Panc1 (cell line): ENCODE measurements at regions not wholly inside any gene's neighbourhood (a gene's known extent, or its start where the extent isn't known, plus 50 kb on each side); places are given as distances from the start of the nearest gene placed in this dataset.

Experiments
- ATAC-seq: fragments of 200-7000 bp; cut with Tn5 transposase; 2 replicates; pipeline ENCODE4 v1.9.1; 2020; ENCODE audit warnings: mild to moderate bottlenecking, moderate library complexity
- BruUV-seq: library from RNA; stranded (reverse); fragments of 400-500 nt; replicated peaks from 2 replicates; lab custom pipeline; 2021; lab: Mats Ljungman, UMichigan
- CTCF ChIA-PET: fragments of 300-600 bp; sonication (Branson Sonifier 250); formaldehyde crosslinking; loops from one replicate; lab custom pipeline; 2022; ENCODE audit warnings: antibody characterized with exemption; lab: Charles Lee
- POLR2A ChIA-PET: fragments of 300-600 bp; sonication (Branson Sonifier 250); formaldehyde crosslinking; loops from one replicate; lab custom pipeline; 2022; ENCODE audit warnings: antibody characterized with exemption; lab: Charles Lee
- DNase-seq: peaks from one replicate; pipeline ENCODE4 v3.0.0-alpha.2; 2010; ENCODE audit warnings: low read depth, low spot score
- H3K27ac ChIP-seq: 2 replicates; pipeline ENCODE4 v1.5.1; 2011; ENCODE audit warnings: mild to moderate bottlenecking, low read length, inconsistent platforms
- H3K27me3 ChIP-seq: fragments of 200-500 bp; sonication (Bioruptor generic); 2 replicates; pipeline ENCODE4 v1.6.0; 2014; ENCODE audit warnings: low read length, inconsistent platforms; ENCODE audit not compliant: control insufficient read depth, insufficient read depth
- H3K36me3 ChIP-seq: fragments of 200-500 bp; sonication (Bioruptor generic); 2 replicates; pipeline ENCODE4 v1.5.1; 2014; ENCODE audit warnings: inconsistent platforms, mild to moderate bottlenecking, low read length, moderate library complexity; ENCODE audit not compliant: control insufficient read depth, insufficient read depth
- H3K4me1 ChIP-seq: 2 replicates; pipeline ENCODE4 v1.5.1; 2011; ENCODE audit warnings: inconsistent platforms, mild to moderate bottlenecking, low read length, moderate library complexity; ENCODE audit not compliant: control insufficient read depth, insufficient read depth
- H3K4me3 ChIP-seq, 2 experiments: 2 replicates each; pipeline ENCODE4 v1.5.1; 2011 to 2012; ENCODE audit warnings: low read depth in 2 of 2, low read length in 2 of 2, mild to moderate bottlenecking in 2 of 2, inconsistent platforms in 1 of 2, moderate library complexity in 1 of 2
- H3K9me3 ChIP-seq: fragments of 200-500 bp; sonication (Bioruptor generic); 2 replicates; pipeline ENCODE4 v1.5.1; 2014; ENCODE audit warnings: low read depth, mild to moderate bottlenecking, inconsistent platforms, low read length, moderate library complexity; ENCODE audit not compliant: control insufficient read depth, insufficient read depth
- POLR2AphosphoS5 ChIP-seq: IDR thresholded peaks from 2 replicates; pipeline ENCODE4 v1.6.1; 2012; ENCODE audit warnings: mild to moderate bottlenecking, low read depth, low read length, moderate library complexity
- REST ChIP-seq, 2 experiments: IDR thresholded peaks; 2 replicates each; pipeline ENCODE4 v1.6.1; 2011 to 2012; ENCODE audit warnings: low read depth in 2 of 2, control low read depth in 1 of 2, low read length in 1 of 2, mild to moderate bottlenecking in 1 of 2, moderate library complexity in 1 of 2; ENCODE audit not compliant: insufficient read depth in 1 of 2
- SIN3A ChIP-seq: IDR thresholded peaks from 2 replicates; pipeline ENCODE4 v1.6.1; 2012; ENCODE audit warnings: low read depth, mild to moderate bottlenecking, low read length, moderate library complexity, borderline replicate concordance; ENCODE audit not compliant: insufficient read depth
- TCF7L2 ChIP-seq: IDR thresholded peaks from 2 replicates; pipeline ENCODE4 v1.6.1; 2011; ENCODE audit warnings: mild to moderate bottlenecking, low read depth, low read length, inconsistent platforms
- in situ Hi-C: cut with HindIII; loops from 2 replicates; pipeline ENCODE4 v1.10.0; 2016; ENCODE audit warnings: low sequenced_read_pairs, low pct_unique_long_range_greater_than_20kb
- intact Hi-C: fragments of 100-400 bp; cut with micrococcal nuclease; formaldehyde crosslinking; loops from one replicate; pipeline ENCODE4 v1.10.0; 2022; ENCODE audit not compliant: unreplicated experiment
- TF ChIP-seq, protein P1 (sequence below): fragments of 450-650 bp; IDR thresholded peaks from 2 replicates; pipeline ENCODE4 v1.5.1; 2017; ENCODE audit warnings: mild to moderate bottlenecking

GRCh38 chr22:27679693-27680488 is 121.7 kb downstream of the MN1 start:
- no TSS peak for BruUV-seq
- POLR2A ChIA-PET: no interaction called here

GRCh38 chr22:27680636-27681035 is 120.9 kb downstream of the MN1 start:
- BruUV-seq: no TSS peak
- POLR2A ChIA-PET: no interaction called here

More at GRCh38 chr22:27679693-27680488, 121.7 kb downstream of the MN1 start:
- no peaks in the 10 kb centered on the region for H3K9me3 ChIP-seq
- CTCF ChIA-PET: no interaction called here
- DNase-seq: no peak
- H3K27me3 ChIP-seq: no peaks in the 10 kb centered on the region
- H3K36me3 ChIP-seq: no peaks in the 10 kb centered on the region
- TF ChIP-seq, protein P1, sequence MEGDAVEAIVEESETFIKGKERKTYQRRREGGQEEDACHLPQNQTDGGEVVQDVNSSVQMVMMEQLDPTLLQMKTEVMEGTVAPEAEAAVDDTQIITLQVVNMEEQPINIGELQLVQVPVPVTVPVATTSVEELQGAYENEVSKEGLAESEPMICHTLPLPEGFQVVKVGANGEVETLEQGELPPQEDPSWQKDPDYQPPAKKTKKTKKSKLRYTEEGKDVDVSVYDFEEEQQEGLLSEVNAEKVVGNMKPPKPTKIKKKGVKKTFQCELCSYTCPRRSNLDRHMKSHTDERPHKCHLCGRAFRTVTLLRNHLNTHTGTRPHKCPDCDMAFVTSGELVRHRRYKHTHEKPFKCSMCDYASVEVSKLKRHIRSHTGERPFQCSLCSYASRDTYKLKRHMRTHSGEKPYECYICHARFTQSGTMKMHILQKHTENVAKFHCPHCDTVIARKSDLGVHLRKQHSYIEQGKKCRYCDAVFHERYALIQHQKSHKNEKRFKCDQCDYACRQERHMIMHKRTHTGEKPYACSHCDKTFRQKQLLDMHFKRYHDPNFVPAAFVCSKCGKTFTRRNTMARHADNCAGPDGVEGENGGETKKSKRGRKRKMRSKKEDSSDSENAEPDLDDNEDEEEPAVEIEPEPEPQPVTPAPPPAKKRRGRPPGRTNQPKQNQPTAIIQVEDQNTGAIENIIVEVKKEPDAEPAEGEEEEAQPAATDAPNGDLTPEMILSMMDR: no peak
- no peak for TF ChIP-seq POLR2AphosphoS5
- TF ChIP-seq SIN3A: no peak
- no peak for TF ChIP-seq REST (IDR thresholded peaks at IDR 0.05; ENCODE audit: insufficient read depth in 1 of 2, low read depth in 2 of 2, low read length in 1 of 2)
- no peak for TF ChIP-seq TCF7L2
- no peaks in the 10 kb centered on the region for H3K4me1 ChIP-seq
- in situ Hi-C loops: no loop called here
- intact Hi-C loops: no loop called here
- H3K27ac ChIP-seq: no peak overlapping the region
- H3K4me3 ChIP-seq: no peak overlapping the region
- no peak for ATAC-seq

More at GRCh38 chr22:27680636-27681035, 120.9 kb downstream of the MN1 start:
- Histone ChIP-seq H3K27ac (no peak overlapping the region), H3K4me3 (no peak overlapping the region), H3K36me3 (no peaks in the 10 kb centered on the region), H3K27me3 (no peaks in the 10 kb centered on the region), H3K4me1 (no peaks in the 10 kb centered on the region), H3K9me3 (no peaks in the 10 kb centered on the region)
- in situ Hi-C loops: no loop called here
- CTCF ChIA-PET: no interaction called here
- no peak for ATAC-seq
- DNase-seq: no peak
- TF ChIP-seq TCF7L2 (no peak), POLR2AphosphoS5 (no peak), REST (IDR thresholded peaks at IDR 0.05; ENCODE audit: insufficient read depth in 1 of 2, low read depth in 2 of 2, low read length in 1 of 2) (no peak), SIN3A (no peak)
- TF ChIP-seq, protein P1: no peak
- intact Hi-C loops: no loop called here
